ENCODE measurements at regions not wholly inside any gene's neighbourhood (a gene's known extent, or its start where the extent isn't known, plus 50 kb on each side); places are given as distances from the start of the nearest gene placed in this dataset.

DNA sequence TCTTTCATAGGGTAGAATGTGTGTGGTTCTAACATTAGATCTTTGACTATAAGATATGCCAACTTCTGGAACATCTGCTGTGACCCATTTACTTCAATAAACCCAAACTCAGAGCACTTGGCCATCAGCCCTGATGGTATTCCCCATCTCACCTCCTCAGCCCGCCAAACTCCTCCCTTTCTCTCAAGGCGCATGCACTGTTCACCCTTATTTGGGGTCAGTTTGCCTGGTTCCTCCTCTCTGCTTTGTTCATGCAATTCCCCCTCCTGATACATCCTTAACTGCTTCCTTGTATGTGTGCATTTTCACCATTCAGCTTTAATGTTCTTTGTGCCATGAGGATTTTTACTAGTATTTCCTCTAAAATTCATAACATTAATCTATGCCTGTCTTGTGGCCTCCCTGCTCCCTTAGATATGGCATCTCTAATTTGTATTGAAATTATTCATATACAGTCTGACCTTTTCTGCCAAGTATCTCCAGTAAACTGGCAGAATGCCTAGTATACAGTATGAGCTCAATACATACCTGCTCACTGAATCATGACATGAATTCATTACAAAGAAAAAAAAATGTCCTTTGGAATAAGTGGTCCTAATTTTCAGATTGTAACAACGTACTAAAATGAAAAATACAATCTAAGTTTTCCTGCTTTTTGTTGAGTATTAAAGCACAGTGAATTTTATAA, 336.8 kb upstream of the IGFBP3 start:
- Histone ChIP-seq H3K4me3 (no peak overlapping the region), H3K4me1 (replicated peaks in 1 of 2) (no peaks in the 10 kb centered on the region), H3K27ac (no peak overlapping the region)
- in situ Hi-C loops (cut with MboI; ENCODE audit: low pct_unique_long_range_greater_than_20kb in 2 of 9, low sequenced_read_pairs in 9 of 9, unreplicated experiment in 9 of 9): no loop called here
- peak in 2 of 8 experiments; percentile 89 to 94 for ATAC-seq (replicated peaks in 6 of 8)
- WGBS, 10 experiments: 32 to 92% (median 78%) methylated on average over 1 to 3 of the region's 3 CpGs; no CpG with 5 or more reads in 1 of the 10 experiments

DNA sequence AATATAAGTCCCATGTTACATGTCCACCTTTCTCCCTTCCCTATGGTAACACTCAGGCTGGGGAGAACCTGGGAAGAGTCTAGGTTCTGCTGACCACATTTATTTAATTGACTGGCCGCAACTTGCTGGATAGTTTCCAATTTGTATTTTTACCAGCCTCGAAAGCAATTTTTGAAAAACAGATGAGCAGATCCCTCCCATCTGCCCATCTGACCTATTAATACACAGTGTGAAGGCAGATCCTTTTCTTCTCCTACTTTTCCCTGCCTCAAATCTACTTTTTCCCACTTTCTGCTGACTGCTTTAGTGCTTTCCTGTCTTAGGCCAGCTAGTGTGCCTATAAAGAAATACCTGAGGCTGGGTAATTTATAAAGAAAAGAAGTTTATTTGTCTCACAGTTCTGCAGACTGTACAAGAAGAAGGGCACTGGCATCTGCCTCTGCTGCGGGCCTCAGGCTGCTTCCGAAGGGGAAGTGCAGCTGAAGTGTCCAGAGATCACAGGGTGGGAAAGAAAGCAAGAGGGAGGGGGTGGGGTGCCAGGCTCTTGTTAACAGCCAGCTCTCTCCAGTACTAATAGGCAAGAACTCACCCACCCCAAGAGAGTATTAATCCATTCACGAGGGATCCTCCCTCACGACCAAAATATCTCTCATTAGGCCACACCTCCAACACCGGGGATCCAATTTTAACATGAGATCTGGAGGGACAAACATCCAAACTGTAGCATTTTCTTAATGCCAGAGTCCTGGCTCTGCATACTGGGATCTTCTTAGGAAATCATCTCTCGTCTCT, 336.0 kb upstream of the IGFBP3 start:
- Histone ChIP-seq H3K27ac (no peak overlapping the region), H3K4me1 (replicated peaks in 1 of 2) (no peaks in the 10 kb centered on the region), H3K4me3 (no peak overlapping the region)
- whole genome bisulfite sequencing, 10 experiments: 0 to 100% (median 78%) methylated on average over 1 to 6 of the region's 8 CpGs
- in situ Hi-C loops (cut with MboI; ENCODE audit: low pct_unique_long_range_greater_than_20kb in 2 of 9, low sequenced_read_pairs in 9 of 9, unreplicated experiment in 9 of 9): no loop called here
- peak in 2 of 8 experiments; percentile 43 to 50 for ATAC-seq (replicated peaks in 6 of 8)

DNA sequence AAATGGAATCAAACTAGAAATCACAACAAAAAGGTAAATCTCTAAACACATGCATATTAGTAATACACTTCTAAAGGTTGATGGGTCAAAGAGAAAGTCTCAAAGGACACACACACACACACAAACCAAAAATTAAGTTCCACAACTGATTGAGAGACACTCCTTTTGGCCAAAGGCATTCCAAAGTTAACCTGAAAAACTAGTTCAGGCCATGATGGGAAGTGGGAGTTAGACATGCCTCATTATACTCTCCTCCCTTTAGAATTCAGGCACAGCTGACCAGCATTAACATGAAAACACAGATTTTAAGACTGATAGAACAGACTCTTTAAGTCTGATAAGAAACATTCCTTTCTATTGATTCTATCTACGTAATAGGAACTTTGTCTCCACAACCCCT, 332.4 kb upstream of the IGFBP3 start:
- H3K4me1 ChIP-seq (replicated peaks in 1 of 2): no peaks in the 10 kb centered on the region
- no peak for ATAC-seq (replicated peaks in 6 of 8)
- H3K4me3 ChIP-seq: no peak overlapping the region
- no peak overlapping the region for H3K27ac ChIP-seq
- WGBS, 10 experiments: 86 to 100% (median 100%) methylated on average over 1 of the region's 1 CpG; no CpG with 5 or more reads in 4 of the 10 experiments
- in situ Hi-C loops (cut with MboI; ENCODE audit: low pct_unique_long_range_greater_than_20kb in 2 of 9, low sequenced_read_pairs in 9 of 9, unreplicated experiment in 9 of 9): no loop called here

DNA sequence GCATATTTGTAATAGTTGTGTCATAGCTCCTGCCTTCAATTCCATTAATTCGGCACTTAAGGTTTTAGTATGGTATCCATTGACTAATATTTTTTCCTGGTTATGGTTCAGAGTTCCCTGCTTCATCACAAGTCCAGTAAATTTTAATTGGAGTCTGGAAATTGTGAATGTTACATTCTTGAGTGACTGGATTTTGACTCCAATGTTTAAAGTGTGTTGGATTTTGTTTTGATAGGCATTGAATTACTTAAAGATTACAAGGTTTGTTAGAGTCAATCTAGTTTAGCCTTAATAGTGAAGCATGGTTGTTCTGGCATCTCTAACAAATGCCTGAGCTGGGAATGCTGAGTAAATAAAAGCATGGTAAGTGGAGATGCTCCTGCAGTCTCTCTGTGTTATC, 326.6 kb upstream of the IGFBP3 start:
- no peak overlapping the region for H3K4me3 ChIP-seq
- in situ Hi-C loops (cut with MboI; ENCODE audit: low pct_unique_long_range_greater_than_20kb in 2 of 9, low sequenced_read_pairs in 9 of 9, unreplicated experiment in 9 of 9): no loop called here
- peaks cover 0 to 4% of the 10 kb centered on the region in 2 donors for H3K4me1 ChIP-seq (replicated peaks in 1 of 2)
- WGBS, 10 experiments: 7 to 92% (median 63%) methylated on average over 1 of the region's 1 CpG; no CpG with 5 or more reads in 2 of the 10 experiments
- no peak overlapping the region for H3K27ac ChIP-seq
- ATAC-seq (replicated peaks in 6 of 8): no peak

DNA sequence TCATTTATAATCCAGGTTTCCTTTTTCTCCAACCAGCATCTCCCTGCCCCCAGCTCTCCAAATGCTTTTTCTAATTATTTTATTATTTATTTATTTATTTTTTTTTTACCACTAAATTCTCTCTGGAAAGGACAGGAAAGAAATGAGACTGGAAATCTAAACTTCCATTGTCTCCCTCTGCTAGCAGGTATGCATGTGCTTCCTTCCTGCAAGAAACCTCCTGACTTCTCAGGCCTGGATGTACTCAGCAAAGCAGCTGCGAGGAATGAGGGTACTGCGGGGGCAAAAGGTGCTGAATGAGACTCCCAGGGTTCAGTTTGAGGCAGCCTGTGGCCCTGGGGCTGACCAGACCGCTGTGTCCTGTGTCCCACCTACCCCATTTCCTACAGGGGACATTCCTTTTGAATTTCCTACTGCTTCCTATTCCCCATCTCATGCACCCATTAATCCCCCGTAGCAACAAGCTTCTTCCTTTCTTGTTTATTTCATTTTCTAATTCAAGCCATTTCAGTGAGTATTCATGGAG, 324.6 kb upstream of the IGFBP3 start:
- WGBS, 10 experiments: 80 to 100% (median 92%) methylated on average over 1 to 4 of the region's 4 CpGs; no CpG with 5 or more reads in 3 of the 10 experiments
- H3K4me1 ChIP-seq (replicated peaks in 1 of 2): peaks cover 0 to 4% of the 10 kb centered on the region in 2 donors
- in situ Hi-C loops (cut with MboI; ENCODE audit: low pct_unique_long_range_greater_than_20kb in 2 of 9, low sequenced_read_pairs in 9 of 9, unreplicated experiment in 9 of 9): no loop called here
- H3K27ac ChIP-seq: no peak overlapping the region
- H3K4me3 ChIP-seq: no peak overlapping the region
- no peak for ATAC-seq (replicated peaks in 6 of 8)

DNA sequence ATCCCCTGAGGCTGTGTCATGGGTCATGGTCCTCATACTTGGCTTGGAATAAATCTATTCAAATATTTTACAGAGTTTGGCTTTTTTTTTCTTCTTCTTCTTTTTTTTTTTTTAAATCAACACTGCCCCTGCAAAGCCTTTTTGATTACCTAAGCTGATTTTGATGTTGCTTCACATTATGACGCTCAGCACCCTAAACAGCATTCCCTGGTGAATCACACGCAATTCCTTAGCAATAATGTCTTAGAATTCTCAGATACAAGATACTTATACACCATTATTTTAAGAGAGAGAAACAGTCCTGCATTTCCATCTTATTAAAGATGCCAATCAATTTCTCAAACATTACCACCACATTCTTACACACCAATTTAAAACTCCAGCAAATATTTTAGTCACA, 323.7 kb upstream of the IGFBP3 start:
- in situ Hi-C loops (cut with MboI; ENCODE audit: low pct_unique_long_range_greater_than_20kb in 2 of 9, low sequenced_read_pairs in 9 of 9, unreplicated experiment in 9 of 9): no loop called here
- 0 to 100% (median 88%) methylated on average over 1 to 2 of the region's 2 CpGs for WGBS, 10 experiments
- H3K4me1 ChIP-seq (replicated peaks in 1 of 2): peaks cover 0 to 4% of the 10 kb centered on the region in 2 donors
- ATAC-seq (replicated peaks in 6 of 8): no peak
- H3K4me3 ChIP-seq: no peak overlapping the region
- H3K27ac ChIP-seq: no peak overlapping the region

DNA sequence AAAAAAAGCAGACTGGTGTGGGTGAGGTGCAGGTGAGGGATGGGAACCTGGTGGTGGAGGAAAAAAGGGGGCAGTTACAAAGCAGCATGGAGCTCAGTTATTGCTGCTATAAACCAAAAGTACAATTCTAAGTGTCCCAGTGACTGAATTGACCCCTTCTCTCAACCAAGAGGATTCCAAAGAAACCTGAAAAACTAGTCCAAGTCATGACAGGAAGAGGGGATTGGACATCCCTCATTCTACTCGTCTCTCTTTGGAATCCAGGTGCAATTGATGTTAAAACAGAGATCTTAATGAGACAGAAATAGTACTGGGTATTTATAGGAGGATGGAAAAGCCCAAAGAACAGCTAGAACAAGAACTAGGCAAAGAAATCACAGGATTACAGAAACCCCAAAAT, 322.3 kb upstream of the IGFBP3 start:
- WGBS, 10 experiments: 0 to 100% (median 67%) methylated on average over 1 of the region's 1 CpG; no CpG with 5 or more reads in 3 of the 10 experiments
- H3K4me3 ChIP-seq: no peak overlapping the region
- H3K27ac ChIP-seq: no peak overlapping the region
- in situ Hi-C loops (cut with MboI; ENCODE audit: low pct_unique_long_range_greater_than_20kb in 2 of 9, low sequenced_read_pairs in 9 of 9, unreplicated experiment in 9 of 9): no loop called here
- no peak for ATAC-seq (replicated peaks in 6 of 8)
- H3K4me1 ChIP-seq (replicated peaks in 1 of 2): peaks cover 0 to 4% of the 10 kb centered on the region in 2 donors

DNA sequence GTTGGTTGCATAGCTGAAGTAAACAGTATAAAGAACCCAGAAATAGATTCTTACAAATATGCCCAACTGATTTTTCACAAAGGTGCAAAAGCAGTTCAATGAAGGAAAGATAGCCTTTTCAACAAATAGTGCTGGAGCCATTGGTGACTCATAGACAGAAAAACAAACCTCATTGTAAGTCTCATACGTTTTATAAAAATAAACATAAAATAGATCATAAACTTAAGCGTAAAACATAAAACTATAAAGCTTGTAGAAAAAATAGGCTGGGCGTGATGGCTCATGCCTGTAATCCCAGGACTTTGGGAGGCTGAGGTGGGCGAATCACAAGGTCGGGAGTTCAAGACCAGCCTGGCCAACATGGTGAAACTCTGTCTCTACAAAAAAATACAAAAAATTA, 318.8 kb upstream of the IGFBP3 start:
- Histone ChIP-seq H3K27ac (no peak overlapping the region), H3K4me3 (no peak overlapping the region), H3K4me1 (replicated peaks in 1 of 2) (no peaks in the 10 kb centered on the region)
- no peak for ATAC-seq (replicated peaks in 6 of 8)
- WGBS, 10 experiments: 62 to 100% (median 89%) methylated on average over 1 to 5 of the region's 5 CpGs; no CpG with 5 or more reads in 1 of the 10 experiments
- in situ Hi-C loops (cut with MboI; ENCODE audit: low pct_unique_long_range_greater_than_20kb in 2 of 9, low sequenced_read_pairs in 9 of 9, unreplicated experiment in 9 of 9): no loop called here

DNA sequence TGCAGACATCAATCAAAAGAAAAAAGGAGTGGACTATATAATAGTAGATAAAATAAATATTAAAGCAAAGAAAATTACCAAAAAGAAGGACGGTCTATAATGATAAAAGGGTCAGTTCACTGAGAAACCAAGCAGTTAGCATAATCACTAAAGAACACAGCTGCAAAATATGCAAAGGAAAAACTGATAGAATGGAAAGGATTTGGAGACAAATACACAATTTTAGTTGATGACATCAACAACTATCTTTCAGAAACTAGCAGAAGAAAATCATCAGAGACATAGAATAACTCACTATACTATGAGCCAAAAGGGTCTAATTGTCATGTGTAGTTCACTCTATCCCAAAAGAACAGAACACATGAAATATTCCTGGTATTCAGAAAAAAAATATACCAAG, 316.4 kb upstream of the IGFBP3 start:
- Histone ChIP-seq H3K4me1 (replicated peaks in 1 of 2) (no peaks in the 10 kb centered on the region), H3K27ac (no peak overlapping the region), H3K4me3 (no peak overlapping the region)
- 0 to 100% (median 88%) methylated on average over 1 of the region's 1 CpG; no CpG with 5 or more reads in 3 of the 10 experiments for WGBS, 10 experiments
- in situ Hi-C loops (cut with MboI; ENCODE audit: low pct_unique_long_range_greater_than_20kb in 2 of 9, low sequenced_read_pairs in 9 of 9, unreplicated experiment in 9 of 9): no loop called here
- no peak for ATAC-seq (replicated peaks in 6 of 8)

DNA sequence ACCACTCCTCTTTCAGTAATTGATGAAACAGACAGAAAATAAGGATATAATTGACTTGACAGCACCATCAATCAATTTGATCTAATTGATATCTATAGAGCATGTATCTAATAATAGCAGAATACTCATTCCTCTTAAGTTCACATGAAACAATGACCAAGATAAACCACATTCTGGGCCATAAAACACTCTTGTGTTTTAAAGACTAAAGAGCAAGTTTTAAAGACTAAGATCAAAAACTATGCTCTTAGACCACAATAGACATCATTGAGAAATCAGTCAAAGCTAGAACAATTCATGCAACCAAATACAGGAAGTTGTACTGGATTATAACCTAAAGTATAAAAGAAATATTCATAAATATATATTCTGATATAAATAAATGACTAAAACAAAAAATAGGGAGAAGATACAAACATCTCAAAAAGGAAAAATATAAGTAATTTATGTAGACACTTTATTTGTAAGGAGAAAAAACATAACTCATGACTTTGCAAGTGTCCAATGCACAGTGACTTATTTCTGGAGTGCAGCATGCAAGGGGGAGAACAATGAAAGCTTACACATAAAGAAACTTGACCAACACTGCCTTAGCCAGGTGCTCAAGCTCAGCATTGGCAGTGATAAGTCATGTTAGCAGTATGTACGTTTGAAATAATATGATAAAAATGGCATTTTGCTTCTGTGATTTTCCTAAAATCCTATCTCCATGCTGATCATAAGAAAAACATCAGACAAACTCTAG, 312.7 kb upstream of the IGFBP3 start:
- ATAC-seq (replicated peaks in 6 of 8): no peak
- in situ Hi-C loops (cut with MboI; ENCODE audit: low pct_unique_long_range_greater_than_20kb in 2 of 9, low sequenced_read_pairs in 9 of 9, unreplicated experiment in 9 of 9): no loop called here
- Histone ChIP-seq H3K4me3 (no peak overlapping the region), H3K4me1 (replicated peaks in 1 of 2) (no peaks in the 10 kb centered on the region), H3K27ac (no peak overlapping the region)
- 13 to 100% (median 64%) methylated on average over 1 of the region's 1 CpG; no CpG with 5 or more reads in 2 of the 10 experiments for WGBS, 10 experiments

DNA sequence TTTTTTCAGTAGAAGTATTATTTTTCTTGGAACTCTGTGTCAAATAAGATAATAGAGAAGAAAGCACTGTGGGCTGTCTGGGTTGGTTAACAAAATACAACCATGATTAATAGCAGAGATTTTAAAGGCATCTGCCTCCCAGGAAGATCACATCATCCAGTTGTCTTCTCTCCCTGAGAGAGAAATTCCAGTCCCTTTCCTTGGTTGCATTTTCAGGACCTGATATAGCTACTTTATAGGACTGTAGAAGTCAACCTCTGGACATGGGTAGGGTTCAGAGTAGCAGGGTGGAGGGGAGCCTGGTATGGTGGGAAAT, 309.9 kb upstream of the IGFBP3 start:
- no peak overlapping the region for H3K4me3 ChIP-seq
- no peaks in the 10 kb centered on the region for H3K4me1 ChIP-seq (replicated peaks in 1 of 2)
- ATAC-seq (replicated peaks in 6 of 8): no peak
- no peak overlapping the region for H3K27ac ChIP-seq
- in situ Hi-C loops (cut with MboI; ENCODE audit: low pct_unique_long_range_greater_than_20kb in 2 of 9, low sequenced_read_pairs in 9 of 9, unreplicated experiment in 9 of 9): no loop called here

DNA sequence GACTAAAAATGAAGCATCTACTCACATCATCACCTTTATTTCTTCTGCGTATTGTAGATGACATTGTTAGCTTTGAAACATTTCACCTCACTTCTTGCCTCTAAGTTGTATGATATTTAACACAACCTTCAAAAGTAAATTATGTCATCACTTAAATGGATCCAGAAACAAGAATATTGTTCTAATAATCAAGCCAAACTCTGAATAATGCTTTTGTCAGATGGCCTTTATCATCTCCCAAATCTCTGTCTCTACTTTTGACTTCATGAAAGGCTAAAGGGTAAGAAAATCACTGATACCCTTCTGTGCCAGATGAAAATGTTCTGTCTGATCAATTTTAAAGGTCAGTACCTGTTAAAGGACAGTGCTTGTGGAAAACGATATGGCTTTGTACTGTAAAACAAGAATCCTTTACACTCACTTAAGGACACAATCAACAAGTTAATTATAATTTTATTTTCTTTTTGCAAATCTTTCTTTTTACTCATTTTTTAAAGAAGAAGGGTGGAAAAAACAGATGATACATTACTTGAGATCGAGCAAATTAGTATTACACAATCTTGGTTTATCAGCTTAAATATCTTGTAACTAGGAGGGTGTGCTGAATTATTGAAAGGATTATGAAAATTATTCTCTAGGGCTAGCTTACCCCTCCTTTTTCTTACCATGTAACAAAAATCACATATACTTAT, 309.4 kb upstream of the IGFBP3 start:
- no peak for ATAC-seq (replicated peaks in 6 of 8)
- in situ Hi-C loops (cut with MboI; ENCODE audit: low pct_unique_long_range_greater_than_20kb in 2 of 9, low sequenced_read_pairs in 9 of 9, unreplicated experiment in 9 of 9): no loop called here
- WGBS, 10 experiments: 9 to 100% (median 47%) methylated on average over 1 to 3 of the region's 3 CpGs
- Histone ChIP-seq H3K4me1 (replicated peaks in 1 of 2) (no peaks in the 10 kb centered on the region), H3K4me3 (no peak overlapping the region), H3K27ac (no peak overlapping the region)

DNA sequence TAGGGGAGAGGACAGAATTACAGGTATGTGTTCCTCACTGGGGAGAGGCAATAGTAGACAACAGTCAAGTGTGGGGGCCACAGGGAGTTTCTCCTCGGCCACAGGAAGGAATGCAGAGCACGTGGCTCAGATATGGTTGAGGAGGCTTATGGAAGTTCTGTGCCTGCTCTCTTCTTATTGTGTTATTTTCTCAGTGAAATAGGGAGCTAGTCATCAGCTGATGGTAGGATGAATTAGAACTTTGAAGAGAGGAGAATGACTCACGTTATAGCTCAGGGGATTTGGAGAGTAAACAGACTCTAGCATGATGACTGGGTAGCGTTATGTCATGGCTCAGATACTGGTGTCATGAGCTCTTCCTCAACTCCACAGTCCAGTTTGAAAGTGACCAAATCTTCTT, 308.3 kb upstream of the IGFBP3 start:
- H3K4me1 ChIP-seq (replicated peaks in 1 of 2): no peaks in the 10 kb centered on the region
- WGBS, 10 experiments: 0 to 88% (median 13%) methylated on average over 1 to 4 of the region's 4 CpGs; no CpG with 5 or more reads in 5 of the 10 experiments
- in situ Hi-C loops (cut with MboI; ENCODE audit: low pct_unique_long_range_greater_than_20kb in 2 of 9, low sequenced_read_pairs in 9 of 9, unreplicated experiment in 9 of 9): no loop called here
- ATAC-seq (replicated peaks in 6 of 8): peak in 7 of 8 experiments; percentile 32 to 86 (median 77)
- no peak overlapping the region for H3K27ac ChIP-seq
- H3K4me3 ChIP-seq: no peak overlapping the region
